SU-DHL-6 (cell line): ENCODE measurements at regions not wholly inside any gene's neighbourhood (a gene's known extent, or its start where the extent isn't known, plus 50 kb on each side); places are given as distances from the start of the nearest gene placed in this dataset.

ENCODE experiments used
- H2AFZ ChIP-seq: fragments of 200-600 bp; sonication (generic); 2 replicates; pipeline ENCODE4 v1.6.1; 2014; ENCODE audit warnings: low read depth, mild to moderate bottlenecking, moderate library complexity, mixed read lengths, antibody characterized with exemption, low read length; ENCODE audit not compliant: severe bottlenecking
- H3F3A ChIP-seq: fragments of 200-600 bp; shearing (Covaris generic); 2 replicates; pipeline ENCODE4 v1.6.0; 2016; ENCODE audit warnings: antibody characterized with exemption, mild to moderate bottlenecking; ENCODE audit not compliant: insufficient read depth
- H3K27ac ChIP-seq: fragments of 200-600 bp; sonication (generic); 2 replicates; pipeline ENCODE4 v1.5.1; 2016; ENCODE audit warnings: low read depth, mild to moderate bottlenecking, low read length, moderate library complexity, mixed read lengths
- H3K27me3 ChIP-seq: fragments of 200-600 bp; sonication (generic), shearing (Covaris generic); 2 replicates; pipeline ENCODE4 v1.6.0; 2014; ENCODE audit warnings: mild to moderate bottlenecking, low read length
- H3K36me3 ChIP-seq: fragments of 200-600 bp; sonication (generic); 2 replicates; pipeline ENCODE4 v1.6.1; 2014; ENCODE audit warnings: mild to moderate bottlenecking, low read length, mixed read lengths
- H3K4me2 ChIP-seq: fragments of 300-600, 200-600 bp; shearing (Covaris generic), sonication (generic); 2 replicates; pipeline ENCODE4 v1.6.0; 2014; ENCODE audit warnings: low read length, low read depth, mild to moderate bottlenecking; ENCODE audit not compliant: poor library complexity, severe bottlenecking
- H3K4me3 ChIP-seq: fragments of 200-600 bp; sonication (generic); 2 replicates; pipeline ENCODE4 v1.5.1; 2014; ENCODE audit warnings: antibody characterized with exemption, low read length, mild to moderate bottlenecking, mixed read lengths; ENCODE audit not compliant: insufficient read depth, poor library complexity, severe bottlenecking
- H3K79me2 ChIP-seq: fragments of 200-600 bp; sonication (generic); 2 replicates; pipeline ENCODE4 v1.6.1; 2014; ENCODE audit warnings: mild to moderate bottlenecking, low read length, moderate library complexity; ENCODE audit not compliant: insufficient read depth
- H3K9ac ChIP-seq: fragments of 200-600 bp; sonication (generic); 2 replicates; pipeline ENCODE4 v1.7.0; 2014; ENCODE audit warnings: mild to moderate bottlenecking, low read length
- H3K9me2 ChIP-seq: fragments of 200-600 bp; sonication (generic); replicated peaks from 2 replicates; pipeline ENCODE4 v1.6.1; 2014; ENCODE audit warnings: low read length; ENCODE audit not compliant: insufficient read depth
- H3K9me3 ChIP-seq: fragments of 200-600 bp; sonication (generic); 2 replicates; pipeline ENCODE4 v1.6.1; 2014; ENCODE audit warnings: low read length, mixed read lengths; ENCODE audit not compliant: insufficient read depth
- H4K20me1 ChIP-seq: fragments of 200-600 bp; sonication (generic); 2 replicates; pipeline ENCODE4 v1.6.1; 2014; ENCODE audit warnings: low read depth, mild to moderate bottlenecking, antibody characterized with exemption, low read length, moderate library complexity, mixed read lengths
- EZH2phosphoT487 ChIP-seq: fragments of 200-600 bp; sonication (generic), shearing (Covaris generic); conservative IDR thresholded peaks from 2 replicates; pipeline ENCODE4 v1.6.1; 2018; ENCODE audit warnings: mild to moderate bottlenecking, antibody characterized with exemption, low read length, moderate library complexity, mixed read lengths
- TF ChIP-seq, protein P1 (sequence below): fragments of 200-600 bp; sonication (generic); IDR thresholded peaks from one replicate; pipeline ENCODE4 v1.5.1; 2017; ENCODE audit warnings: antibody characterized with exemption, mild to moderate bottlenecking, low read length, moderate library complexity; ENCODE audit not compliant: insufficient read depth, poor library complexity, severe bottlenecking

GRCh38 chr2:215745331-215745730, 268.0 kb downstream of the MREG start:
- TF ChIP-seq, protein P1, sequence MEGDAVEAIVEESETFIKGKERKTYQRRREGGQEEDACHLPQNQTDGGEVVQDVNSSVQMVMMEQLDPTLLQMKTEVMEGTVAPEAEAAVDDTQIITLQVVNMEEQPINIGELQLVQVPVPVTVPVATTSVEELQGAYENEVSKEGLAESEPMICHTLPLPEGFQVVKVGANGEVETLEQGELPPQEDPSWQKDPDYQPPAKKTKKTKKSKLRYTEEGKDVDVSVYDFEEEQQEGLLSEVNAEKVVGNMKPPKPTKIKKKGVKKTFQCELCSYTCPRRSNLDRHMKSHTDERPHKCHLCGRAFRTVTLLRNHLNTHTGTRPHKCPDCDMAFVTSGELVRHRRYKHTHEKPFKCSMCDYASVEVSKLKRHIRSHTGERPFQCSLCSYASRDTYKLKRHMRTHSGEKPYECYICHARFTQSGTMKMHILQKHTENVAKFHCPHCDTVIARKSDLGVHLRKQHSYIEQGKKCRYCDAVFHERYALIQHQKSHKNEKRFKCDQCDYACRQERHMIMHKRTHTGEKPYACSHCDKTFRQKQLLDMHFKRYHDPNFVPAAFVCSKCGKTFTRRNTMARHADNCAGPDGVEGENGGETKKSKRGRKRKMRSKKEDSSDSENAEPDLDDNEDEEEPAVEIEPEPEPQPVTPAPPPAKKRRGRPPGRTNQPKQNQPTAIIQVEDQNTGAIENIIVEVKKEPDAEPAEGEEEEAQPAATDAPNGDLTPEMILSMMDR = no peak
- TF ChIP-seq EZH2phosphoT487 = no peak

DNA sequence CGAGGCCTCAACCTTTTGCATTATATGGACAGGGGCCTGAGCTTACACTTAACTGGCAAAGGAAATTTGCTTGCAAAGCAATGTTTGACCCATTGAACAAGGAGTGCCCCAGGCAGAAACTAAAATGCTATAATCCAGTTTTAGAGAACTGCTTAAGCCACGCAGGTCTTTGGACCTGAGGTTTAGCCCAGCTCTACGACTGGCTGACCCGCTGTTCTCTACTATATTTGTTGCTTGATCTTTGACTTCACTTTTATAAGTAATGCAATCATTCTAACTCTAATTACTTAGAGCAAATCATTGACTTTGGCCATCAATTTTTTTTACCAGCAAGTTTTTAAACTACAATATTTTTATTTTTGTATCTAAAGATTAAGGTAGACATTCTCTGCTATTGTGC, 268.8 kb downstream of the MREG start:
- no peak overlapping the region for H2AFZ ChIP-seq
- H3K79me2 ChIP-seq = no peaks in the 10 kb centered on the region
- no peak overlapping the region for H3K27ac ChIP-seq
- H3K4me3 ChIP-seq = no peak overlapping the region
- H3K27me3 ChIP-seq = no peaks in the 10 kb centered on the region
- no peaks in the 10 kb centered on the region for H3K9me2 ChIP-seq
- H4K20me1 ChIP-seq = no peaks in the 10 kb centered on the region
- TF ChIP-seq EZH2phosphoT487 = no peak
- TF ChIP-seq, protein P1 = no peak
- no peaks in the 10 kb centered on the region for H3F3A ChIP-seq
- H3K4me2 ChIP-seq = no peak overlapping the region
- no peaks in the 10 kb centered on the region for H3K36me3 ChIP-seq
- H3K9me3 ChIP-seq = no peaks in the 10 kb centered on the region
- H3K9ac ChIP-seq = no peak overlapping the region

More at GRCh38 chr2:215745331-215745730, 268.0 kb downstream of the MREG start:
- Histone ChIP-seq H3F3A (no peaks in the 10 kb centered on the region), H3K27ac (no peak overlapping the region), H3K9me3 (no peaks in the 10 kb centered on the region), H4K20me1 (no peaks in the 10 kb centered on the region), H3K4me2 (no peak overlapping the region), H3K9ac (no peak overlapping the region), H3K36me3 (no peaks in the 10 kb centered on the region), H3K4me3 (no peak overlapping the region), H3K79me2 (no peaks in the 10 kb centered on the region), H3K27me3 (no peaks in the 10 kb centered on the region), H3K9me2 (no peaks in the 10 kb centered on the region), H2AFZ (no peak overlapping the region)

DNA sequence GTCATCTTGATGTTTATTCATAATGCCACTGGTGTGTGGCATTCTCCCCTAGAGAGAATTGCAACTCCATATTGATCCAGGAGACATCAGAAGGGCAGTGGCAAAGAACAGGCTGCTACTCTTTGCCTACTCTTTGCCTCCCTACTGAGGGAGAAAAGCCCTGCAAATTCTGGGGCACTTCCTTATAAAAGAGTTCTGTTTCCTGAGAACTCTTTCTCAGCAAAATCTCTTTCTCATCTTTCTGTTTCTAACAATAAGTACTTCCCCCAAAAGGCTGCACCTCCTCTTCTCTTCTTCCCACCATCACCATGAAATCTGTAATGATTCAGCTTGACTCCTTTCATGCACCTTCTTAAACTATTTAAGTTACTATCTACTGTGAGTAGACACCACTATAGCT, 270.3 kb downstream of the MREG start:
- Histone ChIP-seq H2AFZ (no peak overlapping the region), H3F3A (no peaks in the 10 kb centered on the region), H3K27ac (no peak overlapping the region), H4K20me1 (no peaks in the 10 kb centered on the region), H3K9me2 (no peaks in the 10 kb centered on the region), H3K27me3 (no peaks in the 10 kb centered on the region), H3K4me3 (no peak overlapping the region), H3K9ac (no peak overlapping the region), H3K36me3 (no peaks in the 10 kb centered on the region), H3K79me2 (no peaks in the 10 kb centered on the region), H3K9me3 (no peaks in the 10 kb centered on the region), H3K4me2 (no peak overlapping the region)
- TF ChIP-seq, protein P1 = no peak
- TF ChIP-seq EZH2phosphoT487 = no peak
